ENCODE measurements at regions not wholly inside any gene's neighbourhood (a gene's known extent, or its start where the extent isn't known, plus 50 kb on each side); places are given as distances from the start of the nearest gene placed in this dataset.

DNA sequence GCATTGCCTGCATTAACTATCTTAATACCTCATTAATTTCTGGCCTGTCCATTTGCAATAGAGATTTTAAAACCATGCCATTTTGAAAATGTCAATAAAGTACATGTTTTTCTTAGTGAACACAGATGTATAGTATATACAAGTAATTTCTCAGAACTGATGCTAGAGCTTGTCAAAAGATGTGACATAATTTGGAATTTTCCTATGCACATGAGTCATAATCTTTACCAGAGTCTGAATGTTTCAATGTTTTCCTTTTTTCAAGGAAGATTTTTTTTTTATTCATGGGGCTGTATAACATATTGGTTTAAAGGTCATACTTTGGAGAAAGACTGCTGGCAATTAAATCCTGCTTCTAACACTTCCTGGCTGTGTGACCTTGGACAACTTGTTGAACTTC is 1347.5 kb upstream of the ADGRB3 start:
- DNase-seq = no peak

GRCh38 chr6:67285770-67286495 is 1349.1 kb upstream of the ADGRB3 start:
- no peak for DNase-seq

DNA sequence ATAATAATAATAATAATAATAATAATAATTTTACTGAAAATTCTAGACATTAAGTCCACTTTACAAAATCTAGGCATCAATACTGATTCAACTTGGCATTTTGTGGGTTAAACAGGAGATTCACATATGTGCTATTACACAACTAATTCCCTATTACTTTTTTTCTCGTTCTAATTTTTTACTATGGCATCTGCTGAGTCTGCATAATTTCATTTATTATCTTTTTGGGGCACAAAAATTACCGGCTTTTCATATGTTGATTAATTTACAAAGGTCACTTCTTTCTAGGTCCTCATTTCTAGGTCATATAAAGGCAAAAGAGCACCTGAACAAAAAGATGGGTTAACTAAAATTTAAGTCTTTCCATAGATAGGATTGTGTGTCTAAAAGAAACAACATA is 1357.8 kb upstream of the ADGRB3 start:
- no peak for DNase-seq

DNA sequence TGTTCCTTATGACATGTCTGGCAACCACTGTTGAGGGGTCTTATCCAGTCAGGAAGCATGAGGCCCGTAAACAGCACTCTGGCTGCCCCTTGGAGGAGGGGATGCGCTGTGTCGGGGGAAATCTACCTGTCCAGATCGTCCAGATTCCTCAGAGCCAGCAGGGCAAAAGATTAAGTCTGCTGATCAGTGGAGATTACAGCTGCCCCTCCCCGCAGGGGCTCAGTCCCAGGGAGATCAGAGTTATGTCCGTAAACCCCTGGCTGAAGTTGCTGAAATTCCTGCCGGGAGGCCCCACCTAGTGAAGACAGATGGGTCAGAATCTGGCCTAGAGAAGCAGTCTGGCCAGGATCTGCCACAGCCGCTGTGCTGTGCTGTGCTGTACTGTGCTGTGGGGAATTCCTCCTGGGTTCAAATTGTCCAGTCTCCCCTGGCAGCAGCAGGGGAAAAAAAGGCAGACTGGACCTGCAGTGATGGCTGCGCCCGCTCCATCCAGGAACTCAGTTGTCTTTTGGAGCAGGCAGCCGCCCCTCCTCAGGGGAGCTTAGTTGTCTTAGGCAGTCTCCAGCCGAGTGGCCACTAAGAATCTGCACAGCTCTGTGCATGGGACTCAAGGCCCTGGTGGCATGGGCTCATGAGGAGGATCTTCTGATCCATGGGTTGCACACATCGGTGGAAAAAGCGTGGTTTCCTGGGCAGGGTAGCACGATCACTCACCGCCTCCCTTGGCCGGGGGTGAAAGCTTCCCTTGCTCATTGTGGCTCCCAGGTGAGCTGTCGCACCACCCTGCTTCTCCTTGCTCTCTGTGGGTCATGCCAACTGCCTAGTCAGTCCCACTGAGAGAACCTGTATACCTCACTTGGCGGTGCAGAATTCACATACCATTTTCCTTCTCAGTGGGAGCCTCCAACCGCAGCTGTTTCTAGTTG is 1368.8 kb upstream of the ADGRB3 start:
- DNase-seq = no peak

GRCh38 chr6:67252663-67253062 is 1382.4 kb upstream of the ADGRB3 start:
- no peak for DNase-seq

DNA sequence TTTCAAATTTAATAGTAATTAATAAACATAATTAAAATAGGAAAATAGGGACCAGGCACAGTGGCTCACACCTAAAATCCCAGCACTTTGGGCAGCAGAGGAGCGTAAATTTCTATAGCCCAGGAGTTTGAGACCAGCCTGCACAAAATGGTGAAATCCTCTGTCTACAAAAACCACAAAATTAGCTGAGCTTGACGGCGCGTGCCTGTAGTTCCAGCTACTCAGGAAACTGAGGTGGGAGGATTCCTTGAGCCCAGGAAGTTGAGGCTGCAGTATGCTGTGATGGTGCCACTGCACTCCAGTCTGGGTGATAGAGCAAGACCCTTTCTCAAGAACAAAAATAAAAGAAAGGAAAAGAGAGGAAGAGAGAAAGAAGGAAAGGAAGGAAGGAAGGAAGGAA is 1387.0 kb upstream of the ADGRB3 start:
- DNase-seq = no peak

- DNase-seq = no peak
These were observed 1391.0 kb upstream of the ADGRB3 start for GRCh38 chr6:67244037-67244436.

- no peak for DNase-seq
These were observed 1397.8 kb upstream of the ADGRB3 start for GRCh38 chr6:67237277-67237676.

DNA sequence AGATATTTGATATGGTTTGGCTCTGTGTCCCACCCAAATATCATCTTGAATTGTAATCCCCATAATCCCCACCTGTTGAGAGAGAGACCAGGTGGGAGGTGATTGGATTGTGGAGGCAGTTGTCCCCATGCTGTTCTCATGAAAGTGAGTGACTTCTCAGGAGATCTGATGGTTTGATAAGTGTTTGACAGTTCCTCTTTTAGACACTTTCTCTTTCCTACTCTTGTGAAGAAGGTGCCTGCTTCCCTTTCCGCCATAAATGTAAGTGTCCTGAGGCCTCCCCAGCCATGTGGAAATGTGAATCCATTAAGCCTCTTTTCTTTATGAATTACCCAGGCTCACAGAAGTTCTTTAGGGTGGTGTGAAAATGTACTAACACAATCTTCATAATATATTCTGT is 1404.0 kb upstream of the ADGRB3 start:
- no peak for DNase-seq

DNA sequence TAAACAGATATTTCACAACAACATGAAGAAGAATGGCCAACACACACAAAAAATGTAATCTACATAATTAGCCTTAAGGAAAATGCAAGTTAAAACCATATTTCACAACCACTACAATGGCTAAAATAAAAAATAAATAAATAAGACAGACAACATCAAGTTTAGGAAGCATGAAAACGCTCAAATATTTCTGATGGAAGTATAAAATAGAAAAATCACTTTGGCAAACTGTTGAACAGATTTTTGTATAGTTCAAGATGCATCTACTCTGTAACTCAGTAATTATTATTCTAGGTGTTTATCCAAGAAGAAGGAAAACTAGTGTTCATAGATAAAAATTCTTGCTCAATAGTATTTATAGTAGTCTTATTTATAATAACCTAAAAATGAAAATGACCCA is 1410.1 kb upstream of the ADGRB3 start:
- DNase-seq = no peak

DNA sequence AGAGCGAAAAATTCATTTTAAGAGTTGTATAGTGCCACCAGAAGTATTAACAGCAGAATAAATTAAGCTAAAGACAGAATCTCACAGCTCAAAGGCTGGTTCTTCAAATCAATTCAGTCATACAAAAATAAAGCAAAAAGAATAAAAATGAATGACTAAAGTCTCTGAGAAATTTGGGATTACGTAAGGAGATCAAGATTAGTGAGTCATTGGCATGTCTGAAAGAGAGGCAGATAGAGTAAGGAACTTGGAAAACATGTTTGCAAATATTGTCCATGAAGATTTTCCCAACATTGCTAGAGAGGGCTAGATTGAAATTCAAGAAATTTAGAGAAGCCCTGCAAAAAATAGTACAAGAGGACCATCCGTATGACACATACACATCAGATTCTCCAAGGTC is 1413.9 kb upstream of the ADGRB3 start:
- no peak for DNase-seq

- no peak for DNase-seq
These were observed 1415.7 kb upstream of the ADGRB3 start for GRCh38 chr6:67219346-67219745.

DNA sequence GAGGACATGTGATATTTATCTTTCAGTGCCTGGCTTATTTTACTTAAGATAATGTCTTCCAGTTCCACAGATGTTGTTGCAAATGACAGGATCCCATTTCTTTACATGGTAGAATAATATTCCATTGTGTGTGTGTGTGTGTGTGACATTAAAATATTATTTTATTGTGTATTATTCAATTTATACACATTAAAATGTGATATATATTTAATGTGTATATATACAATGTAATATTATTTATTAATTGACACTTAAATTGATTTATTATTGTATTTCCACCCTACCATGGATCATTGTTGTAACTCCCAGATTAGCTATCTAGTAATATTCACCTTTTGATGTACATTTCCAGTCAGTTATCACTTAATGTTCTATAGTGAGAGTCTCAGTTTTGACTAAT is 1422.5 kb upstream of the ADGRB3 start:
- no peak for DNase-seq

DNA sequence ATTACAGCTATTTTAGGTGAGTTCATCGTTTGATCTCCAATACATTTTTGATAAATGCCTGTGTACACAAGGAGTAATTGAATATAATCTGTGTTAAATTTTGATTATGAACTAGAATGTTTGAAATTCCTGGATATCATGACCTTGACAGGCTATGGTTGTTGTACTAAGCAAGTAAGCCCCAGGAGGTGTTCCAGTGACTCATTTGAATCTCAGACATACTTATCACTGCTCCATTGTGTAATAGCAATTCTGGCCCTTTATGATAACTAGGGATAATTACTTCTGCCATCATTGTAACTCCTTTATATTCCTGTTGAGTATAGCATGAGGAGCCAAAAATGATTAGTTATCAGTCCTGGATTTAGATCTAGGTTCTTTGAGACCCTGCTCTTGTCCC is 1424.6 kb upstream of the ADGRB3 start:
- DNase-seq = no peak

DNA sequence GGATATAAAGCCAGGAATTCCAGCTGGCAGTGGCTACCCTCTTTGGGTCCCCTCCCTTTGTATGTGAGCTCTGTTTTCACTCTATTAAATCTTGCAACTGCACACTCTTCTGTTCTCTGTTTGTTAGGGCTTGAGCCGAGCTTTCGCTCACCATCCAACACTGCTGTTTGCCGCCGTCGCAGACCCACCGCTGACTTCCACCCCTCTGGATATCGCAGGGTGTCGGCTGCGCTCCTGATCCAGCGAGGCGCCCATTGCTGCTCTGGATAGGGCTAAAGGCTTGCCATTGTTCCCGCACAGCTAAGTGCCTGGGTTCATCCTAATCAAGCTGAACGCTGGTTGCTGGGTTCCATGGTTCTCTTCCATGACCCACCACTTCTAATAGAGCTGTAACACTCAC is 1433.5 kb upstream of the ADGRB3 start:
- DNase-seq = no peak

DNA sequence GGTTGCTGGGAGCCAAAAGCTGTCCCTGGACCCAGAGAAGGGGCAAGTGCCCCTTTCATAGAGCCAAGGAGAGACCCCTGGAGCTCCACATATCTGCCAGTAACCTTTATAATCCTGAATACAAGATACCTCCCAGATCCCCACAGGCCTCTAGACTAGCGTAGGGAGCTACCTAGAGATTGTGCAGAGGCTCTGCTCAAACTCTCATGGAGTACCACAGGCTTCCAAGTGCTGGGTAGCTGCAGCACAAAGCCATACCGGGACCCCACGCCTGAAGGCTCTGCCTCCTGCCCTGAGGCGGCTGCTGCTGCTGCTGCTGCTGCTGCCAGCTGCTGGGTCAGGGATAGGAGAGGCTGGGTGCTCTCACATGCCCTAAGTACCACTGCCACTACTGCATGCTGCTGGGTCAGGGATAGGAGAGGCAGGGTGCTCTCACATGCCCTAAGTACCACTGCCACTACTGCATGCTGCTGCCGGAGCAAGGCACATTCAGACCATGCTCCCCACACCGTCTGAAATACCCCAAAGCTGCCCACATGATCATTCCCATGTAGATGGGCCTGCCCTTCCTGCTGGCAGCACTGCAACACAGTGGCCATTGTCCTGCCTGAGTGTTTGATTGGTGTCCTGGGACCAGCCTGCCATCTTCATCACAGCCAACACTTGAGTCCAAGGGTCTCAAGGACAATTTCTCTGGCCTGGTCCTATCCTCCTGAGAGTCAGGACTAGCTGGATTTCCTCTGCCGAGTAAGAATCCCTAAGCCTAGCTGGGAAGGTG is 1434.3 kb upstream of the ADGRB3 start:
- DNase-seq = no peak

DNA sequence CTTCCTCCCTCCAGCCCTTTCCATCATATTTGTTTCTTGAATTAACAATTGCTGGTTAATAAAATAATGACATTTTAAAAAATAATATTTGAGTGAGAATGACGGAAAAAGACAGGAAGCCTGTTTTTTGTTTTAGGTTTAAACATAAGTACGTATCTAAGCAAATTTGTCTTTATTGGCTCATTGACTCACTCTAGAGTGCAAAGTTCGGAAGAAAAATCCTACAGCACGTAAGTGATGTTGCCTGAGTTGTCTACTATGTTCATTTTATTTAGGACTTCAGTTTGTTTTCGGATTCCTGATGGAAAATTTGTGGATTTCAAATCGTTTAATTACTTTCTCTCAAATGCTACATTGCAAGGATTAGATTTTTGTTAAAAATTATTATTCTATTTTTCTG is 1435.7 kb upstream of the ADGRB3 start:
- no peak for DNase-seq

DNA sequence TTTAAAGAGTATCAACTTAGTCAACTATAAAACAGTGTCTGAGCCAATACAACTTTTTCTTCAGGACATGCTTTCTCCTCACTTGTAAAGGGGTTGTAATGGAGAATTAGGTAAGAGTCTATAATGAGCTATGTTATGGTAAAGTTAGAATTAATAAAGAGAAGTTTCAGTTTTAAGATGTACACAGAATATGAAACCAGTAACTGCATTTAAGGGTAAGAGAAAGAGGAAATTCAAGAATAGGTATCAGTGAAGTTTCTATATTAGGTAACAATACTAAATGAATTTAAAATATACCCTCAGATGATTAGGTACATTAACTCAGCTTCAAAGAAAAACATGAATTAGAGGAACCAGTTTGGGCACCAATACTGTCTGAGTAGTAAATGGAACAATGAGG is 1444.3 kb upstream of the ADGRB3 start:
- no peak for DNase-seq

DNA sequence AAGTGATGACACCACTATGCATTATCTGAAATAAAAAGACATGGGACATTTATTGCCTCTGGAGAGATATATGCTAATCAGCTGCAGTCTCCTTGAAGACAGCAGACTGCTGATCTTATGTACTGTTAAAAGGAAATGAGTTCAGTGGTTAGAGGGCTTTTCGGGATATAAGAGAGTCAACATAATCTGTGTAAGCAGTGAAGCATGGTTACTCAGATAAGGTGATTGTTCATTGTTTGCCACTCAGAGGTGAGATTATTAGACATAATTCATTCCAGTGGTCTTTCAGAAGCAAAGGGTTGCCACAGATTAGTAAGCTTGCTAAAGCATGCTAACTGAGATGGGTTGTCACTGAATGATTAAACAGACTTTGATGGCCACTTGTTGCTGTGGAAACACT is 1450.7 kb upstream of the ADGRB3 start:
- no peak for DNase-seq

- no peak for DNase-seq
These were observed 1460.0 kb upstream of the ADGRB3 start for GRCh38 chr6:67175101-67175500.

GRCh38 chr6:67165606-67166005 is 1458.6 kb upstream of the EYS start:
- no peak for DNase-seq

- no peak for DNase-seq
These were observed 1453.8 kb upstream of the EYS start for GRCh38 chr6:67160820-67161219.

GRCh38 chr6:67141005-67141404 is 1434.0 kb upstream of the EYS start:
- no peak for DNase-seq

DNA sequence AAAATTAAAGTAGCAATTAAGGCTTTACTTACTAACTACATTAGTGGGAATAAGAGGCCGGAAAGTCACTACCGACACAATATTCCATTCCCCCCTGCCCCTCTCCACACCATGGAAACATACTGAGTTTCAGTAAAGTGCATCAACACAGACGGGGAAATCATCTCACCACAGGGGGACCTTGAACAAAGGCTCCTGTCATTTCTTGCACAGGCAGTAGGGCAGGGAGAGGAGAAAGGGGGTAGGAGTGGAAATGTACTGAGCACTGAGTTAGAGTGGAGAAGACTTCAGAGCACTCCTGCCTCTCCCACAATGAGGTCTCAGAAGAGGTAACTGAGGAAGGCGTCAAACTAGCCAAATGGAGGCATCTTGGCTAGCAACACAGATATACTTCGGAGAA is 1426.9 kb upstream of the EYS start:
- no peak for DNase-seq
